ENCODE measurements at regions not wholly inside any gene's neighbourhood (a gene's known extent, or its start where the extent isn't known, plus 50 kb on each side); places are given as distances from the start of the nearest gene placed in this dataset.

GRCh38 chr19:30888937-30889336 is 460.3 kb downstream of the TSHZ3 start:
- no peak for DNase-seq

GRCh38 chr19:30887042-30887441 is 462.2 kb downstream of the TSHZ3 start:
- no peak for DNase-seq

- DNase-seq = no peak
Observed at GRCh38 chr19:30886222-30886621, 463.0 kb downstream of the TSHZ3 start.

GRCh38 chr19:30884146-30884812 is 465.0 kb downstream of the TSHZ3 start:
- no peak for DNase-seq

- no peak for DNase-seq
Observed at GRCh38 chr19:30883071-30883470, 466.2 kb downstream of the TSHZ3 start.

- no peak for DNase-seq
Observed at GRCh38 chr19:30882411-30883005, 466.7 kb downstream of the TSHZ3 start.

GRCh38 chr19:30881930-30882329 is 467.3 kb downstream of the TSHZ3 start:
- DNase-seq = no peak

GRCh38 chr19:30881281-30881680 is 468.0 kb downstream of the TSHZ3 start:
- DNase-seq = no peak

- DNase-seq = no peak
Observed at GRCh38 chr19:30880551-30880950, 468.7 kb downstream of the TSHZ3 start.

GRCh38 chr19:30880151-30880550 is 469.1 kb downstream of the TSHZ3 start:
- no peak for DNase-seq

- DNase-seq = no peak
Observed at GRCh38 chr19:30879736-30880135, 469.5 kb downstream of the TSHZ3 start.

- no peak for DNase-seq
Observed at GRCh38 chr19:30879225-30879624, 470.0 kb downstream of the TSHZ3 start.

GRCh38 chr19:30878495-30878894 is 470.7 kb downstream of the TSHZ3 start:
- no peak for DNase-seq

- no peak for DNase-seq
Observed at GRCh38 chr19:30877661-30878113, 471.5 kb downstream of the TSHZ3 start.

- no peak for DNase-seq
Observed at GRCh38 chr19:30873691-30874090, 475.5 kb downstream of the TSHZ3 start.

GRCh38 chr19:30873003-30873402 is 476.2 kb downstream of the TSHZ3 start:
- no peak for DNase-seq

GRCh38 chr19:30871979-30872378 is 477.3 kb downstream of the TSHZ3 start:
- no peak for DNase-seq

- DNase-seq = no peak
Observed at GRCh38 chr19:30870876-30871275, 478.4 kb downstream of the TSHZ3 start.

- DNase-seq = no peak
Observed at GRCh38 chr19:30865511-30865910, 483.7 kb downstream of the TSHZ3 start.

- DNase-seq = no peak
Observed at GRCh38 chr19:30864391-30865215, 484.6 kb downstream of the TSHZ3 start.

GRCh38 chr19:30862876-30863275 is 486.4 kb downstream of the TSHZ3 start:
- DNase-seq = no peak

GRCh38 chr19:30861919-30862318 is 487.3 kb downstream of the TSHZ3 start:
- no peak for DNase-seq

- DNase-seq = no peak
Observed at GRCh38 chr19:30857966-30858490, 485.8 kb downstream of the ZNF536 start.

- no peak for DNase-seq
Observed at GRCh38 chr19:30857388-30857787, 485.2 kb downstream of the ZNF536 start.
